ENCODE measurements at regions not wholly inside any gene's neighbourhood (a gene's known extent, or its start where the extent isn't known, plus 50 kb on each side); places are given as distances from the start of the nearest gene placed in this dataset.
"Not testable (repeated sequence)": the region's sequence is repeated elsewhere in the genome, so short reads cannot be mapped to it uniquely, and the experiment has no call there.

GRCh38 chr17:77290759-77291558, 150.2 kb downstream of the SEC14L1 start:
- FAIRE-seq = not testable (repeated sequence)

DNA sequence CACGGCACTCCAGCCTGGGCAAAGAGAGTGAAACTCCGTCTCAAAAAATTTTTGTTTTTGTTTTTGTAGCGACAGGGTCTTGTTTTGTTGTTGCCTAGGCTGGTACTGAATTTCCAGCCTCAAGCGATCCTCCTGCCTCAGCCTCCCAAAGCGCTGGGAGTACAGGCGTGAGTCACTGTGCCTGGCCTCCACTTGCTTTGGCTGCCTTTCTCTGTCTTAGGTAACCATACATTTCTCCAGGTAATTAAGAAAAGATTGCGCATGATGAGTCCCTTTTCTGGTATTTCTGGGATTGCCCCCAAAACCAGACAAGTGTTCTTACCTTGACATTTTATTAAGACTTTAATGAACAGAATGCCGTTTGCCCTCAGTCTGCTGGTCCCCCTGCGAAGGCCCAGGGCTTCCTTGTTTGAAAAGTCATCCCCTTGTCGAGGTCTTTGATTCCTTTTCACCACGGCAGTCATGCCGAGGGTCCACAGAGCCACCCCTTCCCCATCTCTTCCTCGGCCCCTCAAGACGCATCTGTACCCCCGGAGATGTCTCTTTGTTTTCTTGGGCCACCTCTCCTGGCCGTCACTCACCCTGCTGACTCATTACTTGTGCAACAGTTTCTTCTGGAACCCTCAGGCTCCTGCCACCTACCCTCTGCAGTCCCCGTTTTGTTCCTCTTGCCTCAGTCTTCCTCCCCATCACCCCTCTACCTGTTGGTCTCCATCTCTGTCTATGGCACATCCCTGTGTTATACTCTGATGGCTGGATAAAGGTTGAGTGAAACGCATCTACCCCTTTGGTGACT, 151.0 kb downstream of the SEC14L1 start:
- no peak for FAIRE-seq

DNA sequence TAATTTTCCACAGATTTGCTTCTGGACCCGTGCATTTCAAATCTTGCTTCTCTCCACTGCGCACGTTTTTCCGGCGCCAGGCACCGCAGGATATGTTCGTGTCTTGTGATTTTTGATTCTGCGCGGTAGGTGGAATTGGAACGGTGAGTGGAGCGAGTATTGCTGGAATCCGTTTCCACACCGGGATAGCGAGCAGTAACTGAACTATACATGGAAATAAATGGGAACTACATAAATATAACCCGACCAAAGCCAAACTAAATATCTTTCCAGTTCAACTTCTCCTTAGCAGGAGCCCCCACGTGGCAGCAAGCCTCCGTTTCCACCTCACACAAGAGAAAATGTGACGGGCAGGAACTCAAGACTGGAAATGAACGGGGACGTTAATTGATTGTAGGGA, 154.0 kb downstream of the SEC14L1 start:
- FAIRE-seq = no peak

GRCh38 chr17:77295241-77295853, 154.6 kb downstream of the SEC14L1 start:
- FAIRE-seq = no peak

DNA sequence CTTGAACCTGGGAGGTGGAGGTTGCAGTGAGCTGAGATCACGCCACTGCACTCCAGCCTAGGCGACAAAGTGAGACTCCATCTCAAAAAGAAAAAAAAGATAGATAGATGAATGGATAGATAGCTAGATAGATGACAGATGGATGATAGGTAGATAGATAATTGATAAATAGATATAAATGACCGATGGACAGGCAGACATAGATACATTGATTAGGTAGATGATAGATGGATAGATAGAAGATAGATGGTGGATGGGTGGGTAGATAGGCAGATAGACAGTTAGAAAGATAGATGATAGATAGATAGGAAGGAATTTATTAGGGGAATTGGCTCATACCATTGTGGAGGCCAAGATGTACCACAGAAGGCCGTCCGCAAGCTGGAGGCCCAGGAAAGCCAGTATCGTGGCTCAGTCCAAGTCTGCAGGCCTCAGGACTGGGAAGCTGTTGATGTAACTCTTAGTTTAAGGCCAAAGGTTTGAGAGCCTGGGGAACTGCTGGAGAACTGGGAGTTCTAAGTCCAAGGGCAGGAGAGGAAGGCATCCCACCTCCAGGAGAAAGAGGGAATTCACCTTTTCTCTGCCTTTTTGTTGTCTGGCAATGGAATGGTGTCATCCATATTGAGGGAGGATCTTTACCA, 156.1 kb downstream of the SEC14L1 start:
- FAIRE-seq = no peak

DNA sequence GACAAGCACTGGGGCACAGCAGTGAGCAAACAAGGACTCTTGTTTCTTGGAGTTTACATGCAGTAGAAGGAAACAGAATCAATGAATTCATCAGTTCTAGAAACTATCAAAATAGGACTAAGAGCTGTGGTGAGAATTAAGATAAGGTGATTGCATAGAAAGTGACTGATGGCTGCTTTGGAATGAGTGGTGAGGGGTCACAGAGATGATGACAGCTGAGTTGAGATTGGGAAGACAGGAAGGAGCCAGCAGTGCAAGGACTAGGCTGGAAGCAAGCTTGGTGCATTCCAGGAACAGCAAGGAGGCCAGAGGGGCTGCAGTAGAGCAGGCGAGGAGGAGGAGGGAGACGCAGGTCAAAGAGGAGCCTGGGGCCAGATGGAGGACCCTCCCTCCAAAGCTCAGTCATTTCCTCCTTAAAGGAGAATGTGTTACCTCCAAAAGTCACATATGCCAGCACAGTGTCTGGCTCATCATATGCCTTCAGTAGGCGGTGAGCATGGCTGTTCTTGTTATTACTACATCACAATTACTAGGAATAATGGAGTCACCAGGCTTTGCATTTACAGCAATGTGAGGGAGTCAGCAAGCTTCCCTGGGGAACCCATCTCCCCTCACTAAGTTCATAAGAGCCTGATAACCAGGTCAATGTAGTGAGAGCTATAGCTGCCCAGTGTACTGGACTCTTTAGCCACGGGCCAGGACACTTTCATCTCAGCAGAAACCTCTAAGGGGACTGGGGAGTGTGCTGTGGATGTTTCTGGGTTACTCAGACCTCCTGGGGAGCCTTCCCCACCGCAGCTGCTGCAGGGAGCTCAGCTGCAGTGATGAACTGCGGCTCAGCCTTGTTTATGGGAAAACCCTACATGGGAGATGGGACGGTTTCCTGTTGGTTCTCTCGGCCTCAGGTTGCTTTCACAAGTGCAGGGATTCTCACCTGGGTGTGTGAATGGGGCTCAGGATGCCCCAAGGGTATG, 157.2 kb downstream of the SEC14L1 start:
- no peak for FAIRE-seq

- no peak for FAIRE-seq
Measured at GRCh38 chr17:77298811-77299210, 158.0 kb downstream of the SEC14L1 start.

DNA sequence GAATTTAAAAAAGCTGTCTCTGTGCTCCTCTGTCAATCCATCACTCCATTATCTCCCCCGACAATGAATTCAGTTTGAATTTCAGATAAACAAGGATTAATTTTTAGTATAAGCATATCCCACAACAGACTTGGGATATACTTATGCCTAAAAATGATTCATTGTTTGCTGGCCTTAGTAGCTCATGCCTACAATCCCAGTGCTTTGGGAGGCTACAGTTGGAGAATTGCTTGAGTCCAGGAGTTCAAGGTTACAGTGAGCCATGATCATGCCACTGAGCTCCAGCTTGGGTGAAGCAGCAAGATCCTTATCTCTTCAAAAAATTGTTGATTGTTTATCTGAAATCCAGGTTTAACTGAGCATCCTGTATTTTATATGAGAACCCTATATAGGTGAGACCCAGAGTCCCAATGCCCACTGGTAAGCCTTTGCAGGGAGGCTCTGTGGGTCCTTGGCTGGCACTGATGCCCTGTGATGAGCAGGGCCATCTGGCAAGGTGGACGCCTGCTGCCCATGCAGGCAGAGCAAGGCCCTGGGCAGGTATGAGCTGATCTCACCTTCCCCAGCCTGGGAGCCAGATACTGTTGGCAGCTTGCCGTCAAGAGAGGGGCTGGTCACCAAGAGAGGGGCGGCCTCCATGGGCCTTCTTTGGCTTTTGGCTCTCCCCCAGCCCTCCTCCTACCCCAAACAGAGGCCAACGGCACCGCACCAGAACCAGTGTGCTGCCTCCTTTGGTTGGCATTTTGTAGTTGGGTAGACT, 158.7 kb downstream of the SEC14L1 start:
- FAIRE-seq = no peak

DNA sequence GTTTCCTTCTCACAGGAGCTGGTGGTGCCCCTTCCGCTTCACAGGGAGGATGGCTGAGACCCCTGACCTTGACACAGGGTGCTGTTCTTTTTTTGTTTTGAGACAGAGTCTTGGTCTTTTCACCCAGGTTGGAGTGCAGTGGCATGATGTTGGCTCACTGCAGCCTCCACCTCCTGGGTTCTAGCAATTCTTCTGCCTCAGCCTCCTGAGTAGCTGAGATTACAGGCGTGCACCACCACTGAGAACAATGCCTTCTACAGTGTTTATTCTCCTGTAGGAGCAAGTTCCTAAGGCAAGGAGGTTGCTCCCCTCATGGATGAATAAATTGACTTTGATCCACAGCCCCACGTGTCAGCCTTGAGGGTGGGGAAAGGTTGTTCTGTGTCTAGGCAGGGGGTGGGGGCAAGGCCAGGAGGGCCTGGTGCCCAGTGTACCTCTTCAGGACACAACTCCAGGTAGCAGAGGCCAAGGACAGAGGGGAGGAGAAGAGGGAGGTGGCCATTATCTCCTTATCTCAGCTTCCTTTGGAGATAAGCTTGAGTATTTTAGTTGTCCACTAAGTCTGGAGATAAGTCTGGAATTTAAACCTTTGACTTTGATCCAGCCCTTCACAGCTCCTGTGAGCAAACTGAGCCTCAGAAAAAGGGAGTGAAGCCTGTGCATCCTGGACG, 159.4 kb downstream of the SEC14L1 start:
- FAIRE-seq = no peak

DNA sequence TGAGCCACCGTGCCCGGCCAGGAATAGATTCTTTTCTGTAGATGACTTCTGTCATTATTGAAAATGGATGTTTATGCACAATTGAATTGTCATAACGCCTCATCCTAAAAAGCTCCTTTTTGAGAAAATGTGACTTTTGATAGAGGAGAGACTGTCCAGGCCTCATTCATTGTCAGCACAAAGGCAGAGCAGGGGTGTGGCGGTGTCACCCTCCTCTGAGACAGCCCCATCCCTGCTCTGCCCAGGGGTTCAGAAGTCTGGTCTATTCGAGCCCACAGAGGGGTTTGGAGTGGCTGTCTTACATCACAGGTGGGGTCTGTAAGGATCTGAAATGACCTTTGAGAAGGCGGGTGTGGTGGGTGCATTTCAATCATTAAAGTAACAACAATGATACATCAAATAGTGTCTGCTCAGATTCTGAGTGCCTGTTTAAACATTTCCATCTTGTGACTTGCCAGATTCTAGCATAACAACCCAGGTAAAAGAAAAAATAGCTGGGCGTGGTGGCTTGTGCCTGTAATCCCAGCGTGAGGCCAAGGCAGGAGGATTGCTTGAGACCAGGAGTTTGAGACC, 161.0 kb downstream of the SEC14L1 start:
- FAIRE-seq = no peak

GRCh38 chr17:77302682-77303081, 161.9 kb downstream of the SEC14L1 start:
- no peak for FAIRE-seq

- no peak for FAIRE-seq
Measured at GRCh38 chr17:77303620-77304019, 162.9 kb downstream of the SEC14L1 start.

- FAIRE-seq = no peak
Measured at GRCh38 chr17:77304051-77304745, 163.4 kb downstream of the SEC14L1 start.

- no peak for FAIRE-seq
Measured at GRCh38 chr17:77304746-77305473, 164.1 kb downstream of the SEC14L1 start.

- FAIRE-seq = no peak
Measured at GRCh38 chr17:77306048-77306789, 165.4 kb downstream of the SEC14L1 start.

- no peak for FAIRE-seq
Measured at GRCh38 chr17:77306790-77307478, 166.2 kb downstream of the SEC14L1 start.

- no peak for FAIRE-seq
Measured at GRCh38 chr17:77307479-77308198, 166.9 kb downstream of the SEC14L1 start.

Measured in colon (tissue), 2 donors.